ENCODE measurements at regions not wholly inside any gene's neighbourhood (a gene's known extent, or its start where the extent isn't known, plus 50 kb on each side); places are given as distances from the start of the nearest gene placed in this dataset.

DNA sequence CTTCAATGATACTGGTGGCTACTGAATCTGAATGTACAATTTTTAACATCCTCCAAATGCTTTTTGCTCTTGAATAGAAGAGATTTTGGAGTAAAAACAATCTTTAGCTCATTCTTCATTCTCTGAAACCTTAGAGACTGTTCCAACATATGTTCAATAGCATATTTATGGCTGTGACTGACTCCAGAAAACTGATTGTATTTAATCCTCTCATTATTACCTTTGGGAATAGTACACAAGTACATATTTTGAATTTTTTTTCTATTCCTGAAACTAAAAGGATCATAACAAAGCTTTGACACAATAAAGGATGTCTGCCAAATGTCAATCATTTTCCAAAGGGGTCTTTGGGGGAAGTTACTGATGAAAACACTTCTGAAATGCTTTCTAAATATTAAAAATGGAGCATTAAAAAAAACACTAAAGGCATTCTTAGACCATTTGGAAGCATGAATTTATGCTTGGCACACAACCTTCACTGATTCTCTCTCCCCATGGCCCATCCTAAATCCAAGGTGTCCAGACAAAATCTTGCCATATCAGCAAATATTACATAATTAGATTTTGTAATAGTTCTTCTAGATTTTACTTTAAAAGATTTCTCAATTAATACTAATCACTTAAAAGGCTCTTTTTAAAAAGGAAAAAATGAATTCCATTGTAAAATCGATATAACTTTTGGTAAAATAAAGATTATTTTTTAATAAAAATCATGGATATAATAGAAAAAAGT is 936.8 kb downstream of the EPHA3 start:
- H3K9me2 ChIP-seq (replicated peaks; ENCODE audit: insufficient read depth): no peaks in the 10 kb centered on the region
- no peak for DNase-seq (ENCODE audit: low spot score)
- no peaks in the 10 kb centered on the region for H3K4me1 ChIP-seq (ENCODE audit: insufficient read depth)
- H3K36me3 ChIP-seq (replicated peaks; ENCODE audit: insufficient read depth, low read depth): no peaks in the 10 kb centered on the region
- H3K9me3 ChIP-seq (ENCODE audit: low read depth): no peaks in the 10 kb centered on the region
- H3K27me3 ChIP-seq: no peaks in the 10 kb centered on the region
- WGBS (ENCODE audit: low lambda C conversion rate, missing lambda C conversion rate): 92% methylated on average over 1 of the region's 1 CpG
- no peak overlapping the region for H3K4me3 ChIP-seq
- TF ChIP-seq EZH2phosphoT487 (IDR thresholded peaks at IDR 0.05; ENCODE audit: low read depth, severe bottlenecking, unreplicated experiment) (no peak), EZH2 (IDR thresholded peaks at IDR 0.05; ENCODE audit: borderline replicate concordance) (no peak)
- TF ChIP-seq, protein P1, sequence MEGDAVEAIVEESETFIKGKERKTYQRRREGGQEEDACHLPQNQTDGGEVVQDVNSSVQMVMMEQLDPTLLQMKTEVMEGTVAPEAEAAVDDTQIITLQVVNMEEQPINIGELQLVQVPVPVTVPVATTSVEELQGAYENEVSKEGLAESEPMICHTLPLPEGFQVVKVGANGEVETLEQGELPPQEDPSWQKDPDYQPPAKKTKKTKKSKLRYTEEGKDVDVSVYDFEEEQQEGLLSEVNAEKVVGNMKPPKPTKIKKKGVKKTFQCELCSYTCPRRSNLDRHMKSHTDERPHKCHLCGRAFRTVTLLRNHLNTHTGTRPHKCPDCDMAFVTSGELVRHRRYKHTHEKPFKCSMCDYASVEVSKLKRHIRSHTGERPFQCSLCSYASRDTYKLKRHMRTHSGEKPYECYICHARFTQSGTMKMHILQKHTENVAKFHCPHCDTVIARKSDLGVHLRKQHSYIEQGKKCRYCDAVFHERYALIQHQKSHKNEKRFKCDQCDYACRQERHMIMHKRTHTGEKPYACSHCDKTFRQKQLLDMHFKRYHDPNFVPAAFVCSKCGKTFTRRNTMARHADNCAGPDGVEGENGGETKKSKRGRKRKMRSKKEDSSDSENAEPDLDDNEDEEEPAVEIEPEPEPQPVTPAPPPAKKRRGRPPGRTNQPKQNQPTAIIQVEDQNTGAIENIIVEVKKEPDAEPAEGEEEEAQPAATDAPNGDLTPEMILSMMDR (IDR thresholded peaks at IDR 0.05; ENCODE audit: poor library complexity): no peak
- no peak overlapping the region for H2AFZ ChIP-seq
- no peaks in the 10 kb centered on the region for H4K20me1 ChIP-seq (ENCODE audit: insufficient read depth, poor library complexity, severe bottlenecking)
- no peak overlapping the region for H3K4me2 ChIP-seq
- H3K27ac ChIP-seq: no peak overlapping the region
- H3K79me2 ChIP-seq: no peaks in the 10 kb centered on the region

DNA sequence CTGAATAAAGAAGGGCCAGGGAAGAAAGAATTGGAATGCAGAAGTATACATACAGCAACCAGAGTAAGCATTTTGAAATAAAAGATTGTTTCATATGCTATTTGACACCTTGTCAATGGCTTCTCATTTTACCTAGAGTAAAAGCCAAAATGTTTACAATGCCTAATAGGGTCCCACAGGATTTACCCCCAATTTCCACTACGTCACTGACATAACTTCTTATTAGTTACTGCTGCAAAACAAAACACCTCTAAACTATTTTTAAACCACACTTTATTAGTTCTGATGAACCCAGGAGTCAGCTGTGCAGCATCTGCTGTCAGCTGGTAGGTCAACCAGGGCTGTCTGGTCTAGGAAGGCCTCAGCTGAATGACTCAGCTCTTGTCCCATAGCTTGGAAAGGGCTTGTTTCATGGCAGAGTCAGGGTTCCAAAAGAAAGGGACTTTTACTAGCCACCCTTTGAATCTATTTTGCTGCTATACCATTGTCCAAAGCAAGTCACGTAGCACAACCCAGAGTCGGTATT is 945.1 kb downstream of the EPHA3 start:
- H3K36me3 ChIP-seq (replicated peaks; ENCODE audit: insufficient read depth, low read depth): no peaks in the 10 kb centered on the region

DNA sequence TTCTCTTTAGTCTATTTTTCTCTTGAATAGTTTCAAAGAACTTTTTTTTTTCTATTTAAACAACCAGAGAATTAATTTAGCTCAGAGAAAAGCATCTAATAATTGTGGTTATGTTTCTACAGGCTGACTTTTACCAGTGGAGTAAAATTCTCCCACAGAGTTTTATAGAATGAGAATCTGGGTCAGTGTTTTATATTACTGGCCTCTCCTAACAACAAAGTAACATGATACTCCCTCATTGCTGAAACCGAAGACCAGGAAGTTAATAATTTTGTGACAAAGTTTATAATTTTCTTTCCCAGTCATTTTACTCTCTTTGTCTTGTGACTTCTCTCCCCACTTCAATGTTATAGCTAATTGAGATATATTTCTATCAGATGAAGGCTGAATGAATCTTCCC is 946.9 kb downstream of the EPHA3 start:
- H2AFZ ChIP-seq: no peak overlapping the region
- no peak overlapping the region for H3K4me2 ChIP-seq
- no peaks in the 10 kb centered on the region for H3K27me3 ChIP-seq
- no peaks in the 10 kb centered on the region for H4K20me1 ChIP-seq (ENCODE audit: insufficient read depth, poor library complexity, severe bottlenecking)
- H3K79me2 ChIP-seq: no peaks in the 10 kb centered on the region
- no peaks in the 10 kb centered on the region for H3K4me1 ChIP-seq (ENCODE audit: insufficient read depth)
- no peak overlapping the region for H3K4me3 ChIP-seq
- H3K9me3 ChIP-seq (ENCODE audit: low read depth): no peaks in the 10 kb centered on the region
- no peak overlapping the region for H3K27ac ChIP-seq
- TF ChIP-seq, protein P1 (IDR thresholded peaks at IDR 0.05; ENCODE audit: poor library complexity): no peak
- TF ChIP-seq EZH2 (IDR thresholded peaks at IDR 0.05; ENCODE audit: borderline replicate concordance) (no peak), EZH2phosphoT487 (IDR thresholded peaks at IDR 0.05; ENCODE audit: low read depth, severe bottlenecking, unreplicated experiment) (no peak)
- no peaks in the 10 kb centered on the region for H3K9me2 ChIP-seq (replicated peaks; ENCODE audit: insufficient read depth)
- no peak for DNase-seq (ENCODE audit: low spot score)
- H3K36me3 ChIP-seq (replicated peaks; ENCODE audit: insufficient read depth, low read depth): no peaks in the 10 kb centered on the region
- 40% methylated on average over 1 of the region's 1 CpG for WGBS (ENCODE audit: low lambda C conversion rate, missing lambda C conversion rate)

More for the DNA sequence above, 945.1 kb downstream of the EPHA3 start:
- Histone ChIP-seq H3K27ac (no peak overlapping the region), H3K4me2 (no peak overlapping the region), H3K4me3 (no peak overlapping the region), H3K79me2 (no peaks in the 10 kb centered on the region), H2AFZ (no peak overlapping the region), H3K27me3 (no peaks in the 10 kb centered on the region), H3K4me1 (ENCODE audit: insufficient read depth) (no peaks in the 10 kb centered on the region), H3K9me2 (replicated peaks; ENCODE audit: insufficient read depth) (no peaks in the 10 kb centered on the region), H4K20me1 (ENCODE audit: insufficient read depth, poor library complexity, severe bottlenecking) (no peaks in the 10 kb centered on the region), H3K9me3 (ENCODE audit: low read depth) (no peaks in the 10 kb centered on the region)
- DNase-seq (ENCODE audit: low spot score): no peak
- TF ChIP-seq EZH2 (IDR thresholded peaks at IDR 0.05; ENCODE audit: borderline replicate concordance): no peak
- TF ChIP-seq, protein P1 (IDR thresholded peaks at IDR 0.05; ENCODE audit: poor library complexity): no peak
- TF ChIP-seq EZH2phosphoT487 (IDR thresholded peaks at IDR 0.05; ENCODE audit: low read depth, severe bottlenecking, unreplicated experiment): no peak
- WGBS (ENCODE audit: low lambda C conversion rate, missing lambda C conversion rate): 84% methylated on average over 3 of the region's 3 CpGs

All from hepatocyte (in vitro differentiated cells).